GM21515 (cell line): ENCODE measurements at regions not wholly inside any gene's neighbourhood (a gene's known extent, or its start where the extent isn't known, plus 50 kb on each side); places are given as distances from the start of the nearest gene placed in this dataset.

Experiments used
- ATAC-seq: cut with Tn5 transposase; IDR thresholded peaks from one replicate; pipeline ENCODE4 v1.9.1; 2021; ENCODE audit not compliant: unreplicated experiment

DNA sequence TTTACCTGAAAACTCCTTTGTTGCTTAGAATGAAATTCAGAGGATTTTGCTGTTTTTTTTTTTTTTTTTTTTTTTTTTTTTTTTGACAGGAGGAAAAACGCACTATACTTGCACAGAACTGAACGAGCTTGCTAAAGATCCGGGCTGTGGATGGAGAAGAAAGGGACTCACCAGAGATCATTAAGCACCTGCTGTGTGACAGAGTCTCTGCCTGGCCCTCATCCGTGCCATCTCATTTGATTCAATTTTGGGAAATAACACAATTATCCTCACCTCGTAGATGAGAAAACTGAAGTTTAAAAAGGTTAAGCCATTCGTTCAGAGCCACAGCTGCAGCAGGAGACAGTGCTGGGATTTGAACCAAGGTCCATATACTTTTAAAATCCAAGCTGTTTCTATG is 775.4 kb upstream of the ID2 start:
- no peak for ATAC-seq

DNA sequence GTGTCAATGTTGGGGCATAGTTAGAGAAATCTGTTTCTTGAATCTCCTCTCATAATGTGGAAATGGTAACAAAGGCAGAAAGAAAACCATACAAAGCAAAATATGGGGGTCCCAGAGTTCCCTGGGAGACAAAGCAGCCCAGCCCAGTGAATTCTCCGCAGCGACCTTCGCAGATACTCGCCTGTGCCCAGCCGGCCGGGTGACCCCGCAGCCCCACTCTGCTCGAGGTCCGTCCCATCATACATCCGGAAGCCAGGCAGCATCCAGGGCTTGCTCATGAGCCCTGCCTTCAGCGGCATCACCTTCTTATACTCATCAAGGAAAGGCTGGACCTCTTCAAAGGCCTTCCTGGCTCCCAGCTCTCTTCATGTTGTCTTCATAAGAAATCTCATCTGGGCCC is 774.8 kb upstream of the ID2 start:
- ATAC-seq = no peak

DNA sequence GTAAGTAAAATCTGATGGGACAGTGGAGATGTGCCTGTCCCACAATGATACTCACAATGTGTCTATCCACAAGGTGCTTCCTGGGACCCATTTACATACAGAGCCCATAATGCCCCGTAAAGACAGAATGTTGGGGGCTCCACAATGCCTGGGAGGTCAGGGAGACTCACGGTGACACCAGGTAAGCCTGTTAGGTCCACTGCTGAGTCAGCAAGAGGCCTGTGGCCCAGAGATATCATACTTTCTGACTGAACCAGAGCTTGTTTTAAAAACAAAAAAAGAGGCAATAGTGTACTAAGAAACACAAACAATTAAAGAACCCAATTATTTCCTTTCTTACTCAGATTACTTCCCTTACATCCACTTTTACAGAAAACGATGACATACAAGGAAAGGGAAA is 771.1 kb upstream of the ID2 start:
- no peak for ATAC-seq

DNA sequence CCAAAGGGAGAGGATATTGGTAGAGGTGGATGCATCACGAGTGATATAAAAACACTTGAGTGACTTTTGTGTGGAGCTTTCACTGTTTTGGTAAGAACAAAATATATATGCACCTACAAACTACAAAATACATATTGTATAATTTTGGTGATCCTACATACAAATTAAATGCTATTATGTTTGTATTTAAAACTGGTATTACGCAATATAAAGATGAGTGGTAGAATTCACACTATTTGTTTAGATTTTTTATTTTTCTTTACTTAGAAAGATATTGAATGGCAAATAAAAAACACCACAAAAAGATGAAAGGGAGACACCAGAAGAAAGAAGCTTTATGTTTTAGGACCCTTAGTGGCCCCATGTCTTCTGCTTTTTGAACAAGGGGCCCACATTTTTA is 770.7 kb upstream of the ID2 start:
- ATAC-seq = no peak

DNA sequence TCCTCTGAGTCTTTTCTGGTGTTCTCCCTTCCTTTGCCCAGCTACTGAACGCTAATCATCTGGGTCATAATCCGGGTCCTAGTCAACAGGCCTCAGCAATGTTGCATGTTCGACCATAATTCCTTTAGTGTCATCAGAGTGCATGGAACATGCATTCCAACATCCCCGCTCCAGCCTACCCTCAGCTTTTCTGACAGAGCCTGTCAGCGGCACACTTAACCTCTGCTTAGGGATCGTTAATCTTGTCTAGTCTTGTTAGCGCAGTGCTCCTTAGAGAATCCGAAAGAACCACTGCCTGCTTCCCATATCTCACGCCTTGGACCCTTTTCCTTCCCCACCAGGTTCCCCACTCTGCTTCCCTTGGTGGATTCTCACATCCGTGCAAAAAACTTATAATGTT is 767.9 kb upstream of the ID2 start:
- ATAC-seq = no peak

DNA sequence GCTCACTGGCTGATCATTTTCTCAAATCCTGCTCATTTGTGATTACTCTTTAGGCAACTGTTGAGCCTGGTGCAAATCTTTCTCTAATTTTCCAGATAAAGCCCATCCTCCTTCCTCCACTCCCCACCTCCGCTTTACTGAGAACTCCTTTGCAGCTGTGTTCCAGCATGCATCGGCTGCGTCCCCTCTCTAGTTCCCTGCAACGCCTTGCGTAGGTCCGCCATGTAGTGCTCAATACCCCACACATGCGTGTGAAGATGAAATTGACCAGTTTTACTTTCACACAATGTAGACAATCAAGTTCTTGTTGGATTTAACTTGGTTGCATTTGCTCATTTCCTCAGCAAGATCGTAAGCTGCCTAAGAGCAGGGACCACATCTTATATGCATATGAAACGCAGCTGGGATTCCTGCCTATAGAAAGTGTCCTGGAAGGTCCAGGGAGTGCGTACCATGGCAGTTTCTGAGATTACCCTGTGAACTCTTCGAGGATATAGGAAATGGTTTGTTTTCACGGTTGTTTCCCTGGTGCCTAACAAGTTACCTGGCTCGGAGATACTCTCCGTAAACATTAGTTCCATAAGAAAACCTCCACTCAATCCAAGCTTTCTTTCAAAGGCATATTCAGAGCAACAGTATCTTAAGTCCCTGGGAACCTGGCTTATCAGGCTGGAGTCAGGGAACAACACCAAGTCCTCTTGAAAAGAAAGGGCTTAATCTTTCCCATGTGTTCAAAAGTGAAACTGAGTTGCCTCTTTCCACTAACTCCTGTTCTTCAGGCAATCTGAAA is 766.4 kb upstream of the ID2 start:
- ATAC-seq = no peak

DNA sequence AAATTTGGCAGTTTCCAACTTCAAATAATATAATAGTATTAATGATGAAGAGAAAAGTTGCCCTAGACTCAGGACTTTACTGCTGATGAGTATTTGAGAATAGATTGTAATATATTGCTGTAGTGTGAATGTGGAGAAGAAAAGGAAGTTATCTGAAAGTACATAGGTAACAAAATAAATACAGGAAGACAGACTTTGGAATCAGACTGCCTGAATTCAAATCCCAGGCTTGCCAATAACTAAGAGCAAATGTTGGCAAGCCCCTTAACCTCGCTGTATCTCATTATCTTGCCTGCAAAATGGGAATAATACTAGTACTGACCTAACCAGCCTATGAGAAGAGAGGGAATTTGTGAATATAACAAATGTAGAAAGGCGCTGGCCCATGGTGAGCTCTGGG is 765.2 kb upstream of the ID2 start:
- no peak for ATAC-seq

DNA sequence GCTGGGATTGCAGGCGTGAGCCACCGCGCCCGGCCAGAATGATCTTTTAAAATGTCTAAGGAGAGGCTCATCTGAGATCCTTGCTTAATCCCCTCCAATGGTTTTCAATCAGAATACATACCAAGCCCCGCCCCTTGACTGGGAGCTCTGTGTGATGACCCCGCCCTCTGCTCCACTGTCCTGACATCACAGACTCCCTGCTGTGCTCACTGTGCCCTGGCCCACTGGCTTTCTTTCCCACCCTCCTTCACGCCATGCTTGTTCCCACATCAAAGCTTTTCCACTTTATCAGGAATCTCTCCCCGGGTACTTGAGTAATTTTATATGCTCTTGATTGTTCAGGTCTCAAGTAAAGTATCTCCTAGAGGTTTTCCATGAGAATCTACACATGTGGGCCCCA is 762.3 kb upstream of the ID2 start:
- no peak for ATAC-seq

DNA sequence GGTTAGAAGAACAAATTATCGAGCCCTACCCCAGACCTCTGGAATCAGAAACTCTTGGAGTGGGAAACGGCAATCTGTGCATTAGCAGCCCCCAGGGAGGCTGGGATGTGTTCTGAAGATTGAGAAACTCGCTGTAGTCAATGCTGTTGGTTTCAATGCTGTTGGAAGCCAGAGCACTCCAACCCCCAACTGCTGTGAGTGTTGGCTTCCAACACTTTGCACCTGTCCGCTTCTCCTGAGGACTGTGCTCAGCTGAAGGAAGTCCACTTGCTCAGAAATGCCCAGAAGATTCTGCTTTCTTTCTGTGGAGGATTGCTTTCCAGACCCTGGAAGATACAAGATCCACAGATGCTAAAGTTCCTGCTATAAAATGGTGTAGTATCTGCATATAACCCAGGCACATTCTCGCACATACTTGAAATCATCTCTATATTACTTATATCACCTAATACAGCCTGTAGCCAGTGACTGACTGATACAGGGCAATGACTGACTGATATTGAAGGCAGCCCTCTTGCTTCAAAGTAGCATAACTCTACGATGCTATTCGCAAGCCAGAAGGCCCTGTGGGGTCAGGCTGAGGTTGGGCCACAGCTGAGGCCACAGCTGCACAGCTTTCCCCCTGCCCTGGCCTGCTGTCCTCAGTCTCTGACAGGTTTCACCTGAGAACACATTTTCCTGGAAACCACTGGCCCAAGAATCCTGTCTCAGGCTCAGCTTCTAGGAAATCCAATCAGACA is 757.7 kb upstream of the ID2 start:
- ATAC-seq = no peak

DNA sequence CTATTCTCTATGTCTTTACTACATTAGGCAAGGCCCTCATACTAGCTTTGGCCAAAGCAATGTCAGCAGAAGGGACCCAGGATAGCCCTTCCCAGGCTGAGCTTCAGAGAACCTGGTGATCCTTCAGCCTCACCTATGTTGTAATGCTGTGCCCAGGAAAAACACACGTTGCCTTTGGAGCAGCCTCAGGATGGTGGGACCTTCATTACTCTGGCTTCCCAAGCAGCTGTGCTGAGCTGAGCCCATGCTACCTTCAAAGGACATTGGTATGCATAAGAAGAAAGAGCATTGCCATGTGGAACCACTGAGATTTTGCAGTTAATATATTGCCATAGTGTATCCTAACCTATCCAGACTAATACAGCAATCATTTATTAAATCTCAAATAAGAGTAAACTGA is 756.4 kb upstream of the ID2 start:
- no peak for ATAC-seq

DNA sequence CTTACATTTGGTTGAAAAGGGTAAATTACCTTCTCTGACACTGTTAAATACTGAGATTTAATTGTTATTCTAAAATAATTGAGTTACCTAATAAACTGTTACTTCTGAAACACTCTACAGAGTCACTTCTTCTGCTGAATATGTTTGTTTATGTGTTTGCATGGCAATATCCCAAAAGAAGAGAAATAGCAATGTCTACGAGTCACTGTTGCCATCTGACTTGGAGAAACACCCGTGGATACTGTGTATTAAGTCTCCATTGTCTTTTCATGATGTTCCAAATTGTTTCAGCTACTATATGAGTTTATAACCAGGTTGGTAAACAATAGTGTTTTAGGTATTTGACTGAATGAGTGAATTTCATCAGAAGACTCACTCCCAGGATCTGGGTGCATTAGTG is 754.2 kb upstream of the ID2 start:
- no peak for ATAC-seq

DNA sequence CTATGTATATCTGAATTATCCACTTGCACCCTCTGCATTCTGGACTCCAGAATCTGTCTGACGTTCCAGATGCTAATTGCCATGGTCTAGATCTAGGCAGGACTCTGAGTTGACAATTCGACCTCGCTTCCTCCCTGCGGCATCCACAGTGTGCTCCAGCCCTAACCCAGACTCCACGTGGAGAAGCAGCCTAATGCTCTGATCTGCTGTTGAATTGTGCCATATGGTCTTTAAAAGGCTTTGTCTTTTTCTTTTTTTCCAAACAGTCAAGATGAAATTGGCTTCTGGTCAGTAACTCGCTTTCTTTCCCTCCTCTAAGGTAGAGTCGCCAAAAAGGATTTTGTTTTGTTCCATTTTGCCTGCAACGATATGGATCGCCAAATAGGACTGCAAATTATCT is 752.6 kb upstream of the ID2 start:
- ATAC-seq = no peak

DNA sequence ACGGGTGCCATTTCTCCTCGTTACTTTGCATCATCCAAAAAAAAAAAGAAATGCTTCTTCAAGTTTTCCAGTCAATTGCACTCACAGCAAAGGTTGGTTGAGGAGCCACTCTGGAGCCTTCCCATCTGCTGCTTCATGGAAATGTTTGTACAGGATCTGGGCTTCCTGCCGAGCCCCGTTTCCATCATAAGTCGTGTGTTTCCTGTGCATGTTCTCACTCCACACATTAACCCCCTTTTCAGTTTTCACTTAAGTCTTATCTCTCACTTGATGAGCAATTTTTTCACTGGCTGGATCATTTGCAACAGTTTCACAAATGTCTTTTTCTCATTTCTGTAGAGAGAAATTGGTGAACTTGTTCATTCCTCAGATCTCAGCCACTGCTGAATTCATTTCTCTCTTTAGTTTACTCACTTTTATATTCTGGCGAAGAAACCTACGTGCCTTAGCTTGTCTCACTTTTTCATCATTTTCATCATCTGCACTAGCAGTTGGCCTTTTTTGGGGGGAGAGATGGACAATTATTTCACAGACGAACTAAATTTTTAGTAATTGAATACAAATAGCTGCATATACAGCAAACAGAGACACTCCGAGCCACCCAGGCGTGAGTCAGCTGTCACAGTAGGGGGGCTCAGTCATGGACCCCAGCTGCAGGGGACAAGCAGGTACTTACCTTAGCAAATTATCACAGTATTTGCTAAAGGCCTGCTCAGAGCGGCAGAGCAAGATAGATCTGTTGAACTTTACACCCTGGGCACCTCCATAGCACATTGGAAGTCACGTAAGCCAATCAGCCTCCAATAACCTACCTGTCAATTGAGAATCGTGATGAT is 750.8 kb upstream of the ID2 start:
- ATAC-seq = no peak

DNA sequence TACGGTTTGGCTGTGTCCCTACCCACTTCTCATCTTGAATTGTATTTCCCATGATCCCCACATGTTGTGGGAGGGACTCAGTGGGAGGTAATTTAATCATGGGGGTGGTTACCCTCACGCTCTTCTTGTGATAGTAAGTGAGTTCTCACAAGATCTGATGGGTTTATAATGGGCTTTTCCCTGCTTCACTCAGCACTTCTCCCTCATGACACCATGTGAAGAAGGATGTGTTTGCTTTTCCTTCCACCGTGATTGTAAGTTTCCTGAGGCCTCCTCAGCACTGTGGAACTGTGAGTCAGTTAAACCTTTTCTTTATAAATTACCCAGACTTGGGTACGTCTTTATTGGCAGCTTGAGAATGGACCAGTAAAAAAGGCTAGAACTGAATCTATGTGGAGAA is 750.0 kb upstream of the ID2 start:
- no peak for ATAC-seq

DNA sequence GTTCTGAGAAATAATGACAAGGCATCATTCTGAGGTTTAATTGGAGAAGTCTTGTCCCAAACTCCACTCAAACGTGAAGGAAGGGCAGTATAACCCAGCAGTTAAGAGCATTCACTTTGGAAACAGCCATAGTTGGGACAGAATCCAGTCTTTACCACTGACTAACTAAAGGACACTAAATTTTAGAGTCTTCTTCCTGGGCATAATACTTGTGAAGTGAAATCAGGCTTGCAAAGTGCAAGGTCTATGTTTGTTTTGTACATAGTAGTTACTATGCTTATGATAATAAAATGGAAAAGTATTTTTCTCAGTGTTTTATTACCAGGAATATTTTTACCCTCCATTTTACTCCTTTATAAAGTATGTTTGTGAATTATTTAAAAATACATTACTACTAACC is 748.2 kb upstream of the ID2 start:
- ATAC-seq = no peak

DNA sequence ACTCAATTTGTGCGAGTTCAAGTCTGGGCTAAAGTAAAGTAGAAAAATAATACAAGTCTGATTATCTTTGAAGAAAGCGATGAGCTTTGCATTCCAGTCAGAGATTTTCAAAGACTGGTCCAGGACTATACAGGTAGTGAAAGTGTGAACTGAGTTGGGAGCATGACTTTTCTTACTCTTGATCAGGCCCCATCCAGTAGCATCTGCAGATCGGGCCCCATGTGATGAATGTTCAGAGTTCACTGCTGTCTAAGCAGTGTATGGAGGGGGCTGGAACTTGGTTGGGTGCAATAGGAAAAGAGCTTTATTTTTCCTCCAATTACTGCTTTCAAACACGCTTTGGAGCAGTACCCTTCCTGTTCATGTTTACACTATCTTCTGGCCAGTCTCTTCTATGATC is 747.4 kb upstream of the ID2 start:
- ATAC-seq = no peak

DNA sequence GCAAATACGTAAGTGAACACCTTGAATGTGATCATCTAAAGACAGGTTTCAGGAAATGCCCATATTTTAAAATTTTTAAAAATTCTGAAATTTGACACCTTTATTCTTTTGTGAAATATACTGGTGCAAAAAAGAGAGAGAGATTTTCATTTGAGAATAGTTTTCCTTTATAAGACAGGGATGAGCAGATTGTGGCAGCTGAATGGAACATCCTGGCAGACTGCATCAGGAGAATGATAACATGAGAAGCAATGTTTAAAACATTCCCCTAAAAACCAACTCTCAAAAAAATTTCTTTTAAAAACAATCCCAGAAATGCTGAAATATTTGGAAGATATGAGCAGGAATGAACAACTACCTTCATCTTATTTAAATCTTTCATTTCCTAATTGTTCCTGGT is 744.8 kb upstream of the ID2 start:
- no peak for ATAC-seq

DNA sequence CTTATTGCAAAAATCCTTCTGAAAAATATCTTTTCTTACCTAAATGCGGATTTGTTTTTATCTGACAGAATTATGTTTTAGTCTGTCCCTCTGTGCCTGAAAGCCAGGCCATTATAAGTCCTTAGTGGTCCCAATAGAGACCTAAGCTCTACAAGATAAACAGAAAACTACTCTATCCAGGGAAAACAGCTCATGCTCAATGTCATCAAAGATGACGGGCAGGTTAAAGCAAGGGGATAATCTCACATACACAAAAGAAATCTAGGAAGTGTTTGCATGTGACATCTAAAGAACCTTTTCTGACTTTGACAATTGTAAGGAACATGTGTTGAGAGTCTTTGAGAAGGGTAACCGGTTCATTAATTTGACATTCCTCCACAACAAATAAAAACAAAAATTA is 741.1 kb upstream of the ID2 start:
- ATAC-seq = no peak

DNA sequence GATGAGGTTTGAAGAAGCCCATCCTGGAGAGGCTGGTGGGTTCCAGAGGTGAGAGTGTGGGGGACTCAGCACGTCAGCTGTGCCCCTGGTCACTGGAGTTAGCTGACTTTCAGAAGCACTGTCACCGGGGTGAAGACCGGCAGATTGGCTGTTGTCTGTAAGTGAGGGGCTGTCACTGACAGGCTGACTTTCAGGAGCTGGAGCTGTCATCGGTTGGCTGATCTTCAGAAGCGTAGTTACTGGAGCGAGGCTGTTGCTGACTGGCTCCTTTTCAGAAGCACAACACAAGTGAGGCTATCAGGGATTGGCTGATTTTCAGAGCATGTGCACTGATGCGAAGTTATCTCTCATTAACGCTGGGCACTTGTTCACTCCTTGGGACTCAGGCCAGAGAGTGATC is 738.4 kb upstream of the ID2 start:
- ATAC-seq = no peak

DNA sequence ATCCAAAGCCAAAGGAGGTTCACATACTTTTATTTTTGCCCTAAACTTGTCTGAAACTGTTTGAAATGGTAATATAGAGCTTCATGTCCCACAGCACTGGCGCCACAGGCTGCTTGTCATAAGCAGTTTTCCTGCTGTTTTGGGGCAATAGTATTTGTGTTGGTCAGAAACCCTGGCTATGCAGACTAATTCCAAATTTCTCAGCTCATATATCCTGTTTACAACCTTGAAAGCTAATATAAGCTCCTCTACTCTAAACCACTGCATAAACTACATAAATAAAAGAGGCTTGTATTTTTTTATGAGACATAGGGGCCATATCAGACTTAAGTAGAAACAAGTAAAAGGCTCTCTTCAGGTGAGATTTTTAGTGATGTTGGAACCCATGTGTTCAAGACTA is 736.8 kb upstream of the ID2 start:
- ATAC-seq = no peak

DNA sequence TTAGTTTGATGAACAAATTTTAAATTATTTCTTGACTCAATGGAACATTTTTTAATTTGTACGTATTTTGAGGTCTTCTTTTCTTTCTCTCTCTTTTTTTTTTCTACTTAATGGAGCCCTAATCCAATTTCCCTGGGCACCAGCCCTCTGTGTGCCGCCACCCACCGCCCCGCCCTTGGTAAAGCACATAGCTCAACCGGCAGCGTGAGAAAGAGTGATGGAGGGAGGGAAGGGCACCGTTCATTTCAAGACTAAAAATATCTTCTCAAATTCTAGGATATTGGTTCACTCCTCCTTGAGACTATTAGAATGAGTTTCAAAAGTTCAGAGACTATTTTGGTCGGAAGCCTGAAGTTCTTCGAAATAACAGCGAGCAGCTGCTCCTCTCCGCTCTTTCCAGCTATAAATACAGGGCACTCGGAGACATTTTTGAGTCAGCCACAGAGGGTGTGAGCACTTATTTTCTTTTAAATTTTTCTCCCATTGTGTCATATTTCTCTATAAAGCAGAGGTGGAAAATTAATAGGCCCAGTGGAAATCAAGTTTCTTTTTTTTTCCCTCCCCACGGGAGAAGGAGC is 731.7 kb upstream of the ID2 start:
- no peak for ATAC-seq

DNA sequence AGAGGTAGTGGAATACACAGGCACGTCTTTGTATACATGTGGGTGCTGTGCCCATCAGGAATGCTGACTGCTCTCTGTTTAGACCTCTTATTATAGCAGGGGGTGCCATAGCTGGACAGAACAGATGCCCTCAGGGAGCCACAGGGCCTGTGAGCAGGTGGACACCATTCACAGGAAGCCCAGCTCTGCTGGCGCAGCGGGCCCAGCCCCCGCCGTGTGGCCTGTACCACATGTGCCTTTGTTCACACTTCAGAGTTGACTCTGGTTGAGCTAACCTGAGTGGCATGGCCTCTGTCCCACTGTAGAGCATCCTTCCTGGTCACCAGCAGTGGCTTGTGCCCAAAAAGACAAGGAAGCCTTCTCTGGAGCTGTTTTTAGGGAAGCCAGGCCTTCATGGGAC is 730.9 kb upstream of the ID2 start:
- ATAC-seq = no peak
